H9 (cell line): ENCODE measurements at regions not wholly inside any gene's neighbourhood (a gene's known extent, or its start where the extent isn't known, plus 50 kb on each side); places are given as distances from the start of the nearest gene placed in this dataset.

Experiments used
- DNase-seq: peaks from one replicate; pipeline ENCODE4 v3.0.0-alpha.2; 2017
- H2AFZ ChIP-seq: one replicate; pipeline ENCODE4 v1.6.1; 2013; ENCODE audit warnings: mild to moderate bottlenecking, low read length, control low read depth, moderate library complexity
- H2AK5ac ChIP-seq: 2 replicates; pipeline ENCODE4 v1.6.1; 2013; ENCODE audit warnings: low read length, control low read depth, mixed read lengths; ENCODE audit not compliant: insufficient read length
- H2BK120ac ChIP-seq: one replicate; pipeline ENCODE4 v1.6.1; 2013; ENCODE audit warnings: low read depth, mild to moderate bottlenecking, low read length, control low read depth, inconsistent platforms; ENCODE audit not compliant: poor library complexity, severe bottlenecking
- H2BK12ac ChIP-seq: 2 replicates; pipeline ENCODE4 v1.6.1; 2013; ENCODE audit warnings: low read length, control low read depth, mixed read lengths, low read depth; ENCODE audit not compliant: insufficient read length
- H2BK15ac ChIP-seq: 2 replicates; pipeline ENCODE4 v1.6.1; 2013; ENCODE audit warnings: low read depth, low read length, control low read depth
- H2BK20ac ChIP-seq: one replicate; pipeline ENCODE4 v1.6.1; 2013; ENCODE audit warnings: low read depth, mild to moderate bottlenecking, low read length, control low read depth, inconsistent platforms; ENCODE audit not compliant: poor library complexity, severe bottlenecking
- H2BK5ac ChIP-seq: 2 replicates; pipeline ENCODE4 v1.6.1; 2013; ENCODE audit warnings: low read length, control low read depth, mixed read lengths; ENCODE audit not compliant: insufficient read length
- H3K14ac ChIP-seq: 2 replicates; pipeline ENCODE4 v1.6.1; 2013; ENCODE audit warnings: low read length, control low read depth; ENCODE audit not compliant: insufficient read depth
- H3K18ac ChIP-seq: 2 replicates; pipeline ENCODE4 v1.6.1; 2013; ENCODE audit warnings: low read depth, mild to moderate bottlenecking, mixed read lengths, low read length, control low read depth; ENCODE audit not compliant: insufficient read length
- H3K23ac ChIP-seq: 2 replicates; pipeline ENCODE4 v1.6.1; 2013; ENCODE audit warnings: low read length, control low read depth, mixed read lengths, low read depth; ENCODE audit not compliant: insufficient read length
- H3K23me2 ChIP-seq: 2 replicates; pipeline ENCODE4 v1.6.1; 2013; ENCODE audit warnings: low read depth, mild to moderate bottlenecking, mixed read lengths, low read length, control low read depth; ENCODE audit not compliant: insufficient read length, poor library complexity, severe bottlenecking
- H3K27ac ChIP-seq: 2 replicates; pipeline ENCODE4 v1.5.1; 2013; ENCODE audit warnings: low read length, control low read depth, mixed read lengths, low read depth; ENCODE audit not compliant: insufficient read length
- H3K27me3 ChIP-seq: 2 replicates; pipeline ENCODE4 v1.6.1; 2013; ENCODE audit warnings: low read length, control low read depth, inconsistent platforms; ENCODE audit not compliant: insufficient read depth
- H3K4ac ChIP-seq: 2 replicates; pipeline ENCODE4 v1.6.1; 2013; ENCODE audit warnings: low read depth, mild to moderate bottlenecking, control low read depth, inconsistent platforms, low read length, moderate library complexity
- H3K4me1 ChIP-seq: 2 replicates; pipeline ENCODE4 v1.6.1; 2013; ENCODE audit warnings: low read length, control low read depth, inconsistent platforms; ENCODE audit not compliant: insufficient read depth
- H3K4me2 ChIP-seq: 2 replicates; pipeline ENCODE4 v1.6.1; 2013; ENCODE audit warnings: low read length, control low read depth, mixed read lengths; ENCODE audit not compliant: insufficient read length, insufficient read depth
- H3K56ac ChIP-seq: 2 replicates; pipeline ENCODE4 v1.6.1; 2013; ENCODE audit warnings: low read depth, mild to moderate bottlenecking, mixed read lengths, low read length, control low read depth; ENCODE audit not compliant: insufficient read length
- H3K79me1 ChIP-seq: 2 replicates; pipeline ENCODE4 v1.6.1; 2013; ENCODE audit warnings: low read depth, mild to moderate bottlenecking, moderate library complexity, low read length, control low read depth, inconsistent platforms; ENCODE audit not compliant: insufficient read depth, poor library complexity, severe bottlenecking
- H3K79me2 ChIP-seq: 2 replicates; pipeline ENCODE4 v1.6.1; 2013; ENCODE audit warnings: low read length, control low read depth, inconsistent platforms; ENCODE audit not compliant: insufficient read depth
- H3K9ac ChIP-seq: 2 replicates; pipeline ENCODE4 v1.6.1; 2013; ENCODE audit warnings: low read length, control low read depth, mixed read lengths; ENCODE audit not compliant: insufficient read length; ENCODE audit errors: extremely low read depth
- H3K9me3 ChIP-seq: one replicate; pipeline ENCODE4 v1.6.1; 2013; ENCODE audit warnings: low read depth, low read length, inconsistent platforms; ENCODE audit not compliant: control insufficient read depth
- H3T11ph ChIP-seq: one replicate; pipeline ENCODE4 v1.6.1; 2013; ENCODE audit warnings: mild to moderate bottlenecking, low read length, control low read depth, inconsistent platforms
- H4K20me1 ChIP-seq: one replicate; pipeline ENCODE4 v1.6.1; 2013; ENCODE audit not compliant: control insufficient read depth, insufficient read length, insufficient read depth
- H4K5ac ChIP-seq: 2 replicates; pipeline ENCODE4 v1.6.1; 2013; ENCODE audit warnings: low read depth, mild to moderate bottlenecking, mixed read lengths, low read length, control low read depth; ENCODE audit not compliant: insufficient read length
- H4K8ac ChIP-seq: replicated peaks from 2 replicates; pipeline ENCODE4 v1.6.1; 2013; ENCODE audit warnings: low read length, control low read depth, mixed read lengths, low read depth; ENCODE audit not compliant: insufficient read length
- H4K91ac ChIP-seq: 2 replicates; pipeline ENCODE4 v1.6.1; 2013; ENCODE audit warnings: low read depth, mild to moderate bottlenecking, moderate library complexity, mixed read lengths, low read length, control low read depth; ENCODE audit not compliant: insufficient read length
- H3K27ac Mint-ChIP-seq, 3 experiments: 2 replicates in 2 of 3; 3 replicates in 1 of 3; pipeline ENCODE4 v1.8.0; 2020 to 2021; ENCODE audit warnings: mixed read lengths in 3 of 3, mild to moderate bottlenecking in 1 of 3, moderate library complexity in 1 of 3
- H3K27me3 Mint-ChIP-seq: 2 replicates; pipeline ENCODE4 v1.8.0; 2021; ENCODE audit warnings: low read depth, mild to moderate bottlenecking, moderate library complexity, mixed read lengths
- H3K36me3 Mint-ChIP-seq, 3 experiments: 2 replicates in 2 of 3; 3 replicates in 1 of 3; pipeline ENCODE4 v1.8.0; 2020 to 2021; ENCODE audit warnings: low read depth in 3 of 3, mixed read lengths in 3 of 3; ENCODE audit not compliant: insufficient read depth in 1 of 3
- H3K4me1 Mint-ChIP-seq, 2 experiments: 2 replicates each; pipeline ENCODE4 v1.8.0; 2020; ENCODE audit warnings: mixed read lengths in 2 of 2
- H3K4me3 Mint-ChIP-seq, 2 experiments: 2 replicates in 1 of 2; 3 replicates in 1 of 2; pipeline ENCODE4 v1.8.0; 2020 to 2021; ENCODE audit warnings: mild to moderate bottlenecking in 2 of 2, mixed read lengths in 2 of 2, moderate library complexity in 1 of 2
- H3K9me3 Mint-ChIP-seq, 2 experiments: 2 replicates in 1 of 2; 3 replicates in 1 of 2; pipeline ENCODE4 v1.8.0; 2020; ENCODE audit warnings: mild to moderate bottlenecking in 2 of 2, mixed read lengths in 2 of 2, moderate library complexity in 1 of 2
- WGBS: extraction: QIAGEN DNeasy Blood & Tissue Kit; methylation state at CpG from one replicate; pipeline ENCODE4 v1.1.7; 2013; ENCODE audit warnings: missing lambda C conversion rate, low lambda C conversion rate, mixed read lengths; ENCODE audit not compliant: insufficient read length; ENCODE audit errors: extremely low coverage; 5-methylcytosine and 5-hydroxymethylcytosine counted together
- TF ChIP-seq, protein P1 (sequence below): fragments of 200-600 bp; sonication (generic); conservative IDR thresholded peaks from 3 replicates; pipeline ENCODE4 v1.8.0; 2021; ENCODE audit warnings: antibody characterized with exemption, mild to moderate bottlenecking

DNA sequence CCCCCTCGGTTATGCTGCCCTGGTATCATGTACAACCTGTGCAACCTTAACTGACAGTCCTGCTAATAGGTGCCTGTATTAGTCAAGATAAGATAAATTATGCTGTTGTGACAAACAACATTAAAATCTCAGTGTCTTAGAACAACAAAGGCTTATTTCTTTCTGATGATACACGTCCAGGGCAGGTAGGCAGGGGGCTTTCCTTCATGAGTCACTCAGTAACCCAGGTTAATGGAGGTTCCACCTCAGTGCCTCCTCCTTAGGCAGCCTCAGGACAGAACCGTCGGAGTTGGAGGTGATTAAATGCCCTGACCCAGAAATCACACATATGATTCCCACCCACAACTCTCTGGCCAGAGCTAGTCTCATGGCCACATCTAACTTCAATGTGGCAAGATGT, 94.6 kb upstream of the CASZ1 start:
- Mint-ChIP-seq H3K27ac (no peak overlapping the region), H3K4me3 (no peak overlapping the region), H3K36me3 (no peaks in the 10 kb centered on the region), H3K9me3 (peaks cover 0 to 3% of the 10 kb centered on the region in 2 experiments; a peak in 1 of 5 replicates), H3K27me3 (peaks cover 44% of the 10 kb centered on the region), H3K4me1 (peaks cover 15 to 17% of the 10 kb centered on the region in 2 experiments)
- Histone ChIP-seq H3K27me3 (peaks cover 2% of the 10 kb centered on the region; the same call in 1 of the 2 replicates), H2BK5ac (no peak overlapping the region), H2BK20ac (no peak overlapping the region), H3K9ac (no peak overlapping the region), H3K9me3 (no peaks in the 10 kb centered on the region), H3K79me1 (no peaks in the 10 kb centered on the region), H3K23me2 (peaks cover 8% of the 10 kb centered on the region), H3K56ac (no peak overlapping the region), H2BK15ac (no peak overlapping the region), H3T11ph (no peak overlapping the region), H4K8ac (no peak overlapping the region), H4K5ac (no peak overlapping the region), H3K18ac (no peak overlapping the region), H3K14ac (no peak overlapping the region), H3K27ac (no peak overlapping the region), H3K4me2 (no peak overlapping the region), H2BK12ac (no peak overlapping the region), H2BK120ac (no peak overlapping the region), H4K91ac (no peak overlapping the region), H2AFZ (no peak overlapping the region), H3K23ac (no peak overlapping the region), H3K79me2 (no peaks in the 10 kb centered on the region), H3K4me1 (no peaks in the 10 kb centered on the region), H4K20me1 (no peaks in the 10 kb centered on the region), H2AK5ac (no peak overlapping the region), H3K4ac (no peak overlapping the region)
- DNase-seq: no peak
- TF ChIP-seq, protein P1, sequence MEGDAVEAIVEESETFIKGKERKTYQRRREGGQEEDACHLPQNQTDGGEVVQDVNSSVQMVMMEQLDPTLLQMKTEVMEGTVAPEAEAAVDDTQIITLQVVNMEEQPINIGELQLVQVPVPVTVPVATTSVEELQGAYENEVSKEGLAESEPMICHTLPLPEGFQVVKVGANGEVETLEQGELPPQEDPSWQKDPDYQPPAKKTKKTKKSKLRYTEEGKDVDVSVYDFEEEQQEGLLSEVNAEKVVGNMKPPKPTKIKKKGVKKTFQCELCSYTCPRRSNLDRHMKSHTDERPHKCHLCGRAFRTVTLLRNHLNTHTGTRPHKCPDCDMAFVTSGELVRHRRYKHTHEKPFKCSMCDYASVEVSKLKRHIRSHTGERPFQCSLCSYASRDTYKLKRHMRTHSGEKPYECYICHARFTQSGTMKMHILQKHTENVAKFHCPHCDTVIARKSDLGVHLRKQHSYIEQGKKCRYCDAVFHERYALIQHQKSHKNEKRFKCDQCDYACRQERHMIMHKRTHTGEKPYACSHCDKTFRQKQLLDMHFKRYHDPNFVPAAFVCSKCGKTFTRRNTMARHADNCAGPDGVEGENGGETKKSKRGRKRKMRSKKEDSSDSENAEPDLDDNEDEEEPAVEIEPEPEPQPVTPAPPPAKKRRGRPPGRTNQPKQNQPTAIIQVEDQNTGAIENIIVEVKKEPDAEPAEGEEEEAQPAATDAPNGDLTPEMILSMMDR: no peak
- no CpG with 5 or more reads among the region's 4 CpGs for WGBS
